H9 (cell line): ENCODE measurements at regions not wholly inside any gene's neighbourhood (a gene's known extent, or its start where the extent isn't known, plus 50 kb on each side); places are given as distances from the start of the nearest gene placed in this dataset.

Experiments used
- DNase-seq: peaks from one replicate; pipeline ENCODE4 v3.0.0-alpha.2; 2017
- H2AFZ ChIP-seq: one replicate; pipeline ENCODE4 v1.6.1; 2013; ENCODE audit warnings: mild to moderate bottlenecking, low read length, control low read depth, moderate library complexity
- H2AK5ac ChIP-seq: 2 replicates; pipeline ENCODE4 v1.6.1; 2013; ENCODE audit warnings: low read length, control low read depth, mixed read lengths; ENCODE audit not compliant: insufficient read length
- H2BK120ac ChIP-seq: one replicate; pipeline ENCODE4 v1.6.1; 2013; ENCODE audit warnings: low read depth, mild to moderate bottlenecking, low read length, control low read depth, inconsistent platforms; ENCODE audit not compliant: poor library complexity, severe bottlenecking
- H2BK12ac ChIP-seq: 2 replicates; pipeline ENCODE4 v1.6.1; 2013; ENCODE audit warnings: low read length, control low read depth, mixed read lengths, low read depth; ENCODE audit not compliant: insufficient read length
- H2BK15ac ChIP-seq: 2 replicates; pipeline ENCODE4 v1.6.1; 2013; ENCODE audit warnings: low read depth, low read length, control low read depth
- H2BK20ac ChIP-seq: one replicate; pipeline ENCODE4 v1.6.1; 2013; ENCODE audit warnings: low read depth, mild to moderate bottlenecking, low read length, control low read depth, inconsistent platforms; ENCODE audit not compliant: poor library complexity, severe bottlenecking
- H2BK5ac ChIP-seq: 2 replicates; pipeline ENCODE4 v1.6.1; 2013; ENCODE audit warnings: low read length, control low read depth, mixed read lengths; ENCODE audit not compliant: insufficient read length
- H3K14ac ChIP-seq: 2 replicates; pipeline ENCODE4 v1.6.1; 2013; ENCODE audit warnings: low read length, control low read depth; ENCODE audit not compliant: insufficient read depth
- H3K18ac ChIP-seq: 2 replicates; pipeline ENCODE4 v1.6.1; 2013; ENCODE audit warnings: low read depth, mild to moderate bottlenecking, mixed read lengths, low read length, control low read depth; ENCODE audit not compliant: insufficient read length
- H3K23ac ChIP-seq: 2 replicates; pipeline ENCODE4 v1.6.1; 2013; ENCODE audit warnings: low read length, control low read depth, mixed read lengths, low read depth; ENCODE audit not compliant: insufficient read length
- H3K23me2 ChIP-seq: 2 replicates; pipeline ENCODE4 v1.6.1; 2013; ENCODE audit warnings: low read depth, mild to moderate bottlenecking, mixed read lengths, low read length, control low read depth; ENCODE audit not compliant: insufficient read length, poor library complexity, severe bottlenecking
- H3K27ac ChIP-seq: 2 replicates; pipeline ENCODE4 v1.5.1; 2013; ENCODE audit warnings: low read length, control low read depth, mixed read lengths, low read depth; ENCODE audit not compliant: insufficient read length
- H3K27me3 ChIP-seq: 2 replicates; pipeline ENCODE4 v1.6.1; 2013; ENCODE audit warnings: low read length, control low read depth, inconsistent platforms; ENCODE audit not compliant: insufficient read depth
- H3K4ac ChIP-seq: 2 replicates; pipeline ENCODE4 v1.6.1; 2013; ENCODE audit warnings: low read depth, mild to moderate bottlenecking, control low read depth, inconsistent platforms, low read length, moderate library complexity
- H3K4me1 ChIP-seq: 2 replicates; pipeline ENCODE4 v1.6.1; 2013; ENCODE audit warnings: low read length, control low read depth, inconsistent platforms; ENCODE audit not compliant: insufficient read depth
- H3K4me2 ChIP-seq: 2 replicates; pipeline ENCODE4 v1.6.1; 2013; ENCODE audit warnings: low read length, control low read depth, mixed read lengths; ENCODE audit not compliant: insufficient read length, insufficient read depth
- H3K56ac ChIP-seq: 2 replicates; pipeline ENCODE4 v1.6.1; 2013; ENCODE audit warnings: low read depth, mild to moderate bottlenecking, mixed read lengths, low read length, control low read depth; ENCODE audit not compliant: insufficient read length
- H3K79me1 ChIP-seq: 2 replicates; pipeline ENCODE4 v1.6.1; 2013; ENCODE audit warnings: low read depth, mild to moderate bottlenecking, moderate library complexity, low read length, control low read depth, inconsistent platforms; ENCODE audit not compliant: insufficient read depth, poor library complexity, severe bottlenecking
- H3K79me2 ChIP-seq: 2 replicates; pipeline ENCODE4 v1.6.1; 2013; ENCODE audit warnings: low read length, control low read depth, inconsistent platforms; ENCODE audit not compliant: insufficient read depth
- H3K9ac ChIP-seq: 2 replicates; pipeline ENCODE4 v1.6.1; 2013; ENCODE audit warnings: low read length, control low read depth, mixed read lengths; ENCODE audit not compliant: insufficient read length; ENCODE audit errors: extremely low read depth
- H3K9me3 ChIP-seq: one replicate; pipeline ENCODE4 v1.6.1; 2013; ENCODE audit warnings: low read depth, low read length, inconsistent platforms; ENCODE audit not compliant: control insufficient read depth
- H3T11ph ChIP-seq: one replicate; pipeline ENCODE4 v1.6.1; 2013; ENCODE audit warnings: mild to moderate bottlenecking, low read length, control low read depth, inconsistent platforms
- H4K20me1 ChIP-seq: one replicate; pipeline ENCODE4 v1.6.1; 2013; ENCODE audit not compliant: control insufficient read depth, insufficient read length, insufficient read depth
- H4K5ac ChIP-seq: 2 replicates; pipeline ENCODE4 v1.6.1; 2013; ENCODE audit warnings: low read depth, mild to moderate bottlenecking, mixed read lengths, low read length, control low read depth; ENCODE audit not compliant: insufficient read length
- H4K8ac ChIP-seq: replicated peaks from 2 replicates; pipeline ENCODE4 v1.6.1; 2013; ENCODE audit warnings: low read length, control low read depth, mixed read lengths, low read depth; ENCODE audit not compliant: insufficient read length
- H4K91ac ChIP-seq: 2 replicates; pipeline ENCODE4 v1.6.1; 2013; ENCODE audit warnings: low read depth, mild to moderate bottlenecking, moderate library complexity, mixed read lengths, low read length, control low read depth; ENCODE audit not compliant: insufficient read length
- H3K27ac Mint-ChIP-seq, 3 experiments: 2 replicates in 2 of 3; 3 replicates in 1 of 3; pipeline ENCODE4 v1.8.0; 2020 to 2021; ENCODE audit warnings: mixed read lengths in 3 of 3, mild to moderate bottlenecking in 1 of 3, moderate library complexity in 1 of 3
- H3K27me3 Mint-ChIP-seq: 2 replicates; pipeline ENCODE4 v1.8.0; 2021; ENCODE audit warnings: low read depth, mild to moderate bottlenecking, moderate library complexity, mixed read lengths
- H3K36me3 Mint-ChIP-seq, 3 experiments: 2 replicates in 2 of 3; 3 replicates in 1 of 3; pipeline ENCODE4 v1.8.0; 2020 to 2021; ENCODE audit warnings: low read depth in 3 of 3, mixed read lengths in 3 of 3; ENCODE audit not compliant: insufficient read depth in 1 of 3
- H3K4me1 Mint-ChIP-seq, 2 experiments: 2 replicates each; pipeline ENCODE4 v1.8.0; 2020; ENCODE audit warnings: mixed read lengths in 2 of 2
- H3K4me3 Mint-ChIP-seq, 2 experiments: 2 replicates in 1 of 2; 3 replicates in 1 of 2; pipeline ENCODE4 v1.8.0; 2020 to 2021; ENCODE audit warnings: mild to moderate bottlenecking in 2 of 2, mixed read lengths in 2 of 2, moderate library complexity in 1 of 2
- H3K9me3 Mint-ChIP-seq, 2 experiments: 2 replicates in 1 of 2; 3 replicates in 1 of 2; pipeline ENCODE4 v1.8.0; 2020; ENCODE audit warnings: mild to moderate bottlenecking in 2 of 2, mixed read lengths in 2 of 2, moderate library complexity in 1 of 2
- CTCF ChIP-seq: fragments of 200-600 bp; sonication (generic); conservative IDR thresholded peaks from 3 replicates; pipeline ENCODE4 v1.8.0; 2021; ENCODE audit warnings: antibody characterized with exemption, mild to moderate bottlenecking
- WGBS: extraction: QIAGEN DNeasy Blood & Tissue Kit; methylation state at CpG from one replicate; pipeline ENCODE4 v1.1.7; 2013; ENCODE audit warnings: missing lambda C conversion rate, low lambda C conversion rate, mixed read lengths; ENCODE audit not compliant: insufficient read length; ENCODE audit errors: extremely low coverage; 5-methylcytosine and 5-hydroxymethylcytosine counted together

- no peak overlapping the region for H3K56ac ChIP-seq
- no peak overlapping the region for H4K5ac ChIP-seq
- no peak overlapping the region for H2AK5ac ChIP-seq
- H3K9me3 ChIP-seq: no peaks in the 10 kb centered on the region
- no peak overlapping the region for H3K18ac ChIP-seq
- peaks cover 0 to 3% of the 10 kb centered on the region in 2 experiments; a peak in 1 of 4 replicates for H3K4me1 Mint-ChIP-seq
- DNase-seq: no peak
- no peaks in the 10 kb centered on the region for H3K79me2 ChIP-seq
- H2BK5ac ChIP-seq: no peak overlapping the region
- H3K27me3 ChIP-seq: no peaks in the 10 kb centered on the region
- H2BK20ac ChIP-seq: no peak overlapping the region
- no peak overlapping the region for H3K4me3 Mint-ChIP-seq
- no peak overlapping the region for H4K8ac ChIP-seq
- no peak overlapping the region for H2BK120ac ChIP-seq
- peaks cover 0 to 6% (median 0%) of the 10 kb centered on the region in 3 experiments; a peak in 2 of 7 replicates for H3K36me3 Mint-ChIP-seq
- H3K23me2 ChIP-seq: no peaks in the 10 kb centered on the region
- H3K79me1 ChIP-seq: no peaks in the 10 kb centered on the region
- no peaks in the 10 kb centered on the region for H4K20me1 ChIP-seq
- no peak overlapping the region for H3K27ac Mint-ChIP-seq
- WGBS: no CpG with 5 or more reads among the region's 3 CpGs
- H3K4me1 ChIP-seq: no peaks in the 10 kb centered on the region
- no peak overlapping the region for H3K23ac ChIP-seq
- no peaks in the 10 kb centered on the region; the same call in 1 of the 2 replicates for H3K27me3 Mint-ChIP-seq
- H3K9ac ChIP-seq: no peak overlapping the region
- no peak overlapping the region for H3K14ac ChIP-seq
- TF ChIP-seq CTCF: no peak
- H3K9me3 Mint-ChIP-seq: peaks cover 22% of the 10 kb centered on the region in 2 experiments
- H2BK15ac ChIP-seq: no peak overlapping the region
- H3K4ac ChIP-seq: no peak overlapping the region
- H4K91ac ChIP-seq: no peak overlapping the region
- H3K27ac ChIP-seq: no peak overlapping the region
- no peak overlapping the region for H3K4me2 ChIP-seq
- no peak overlapping the region for H3T11ph ChIP-seq
- H2BK12ac ChIP-seq: no peak overlapping the region
- no peak overlapping the region for H2AFZ ChIP-seq
Measured at GRCh38 chr16:56038564-56039098, 152.7 kb upstream of the GNAO1 start.
